ENCODE measurements at regions not wholly inside any gene's neighbourhood (a gene's known extent, or its start where the extent isn't known, plus 50 kb on each side); places are given as distances from the start of the nearest gene placed in this dataset.

DNA sequence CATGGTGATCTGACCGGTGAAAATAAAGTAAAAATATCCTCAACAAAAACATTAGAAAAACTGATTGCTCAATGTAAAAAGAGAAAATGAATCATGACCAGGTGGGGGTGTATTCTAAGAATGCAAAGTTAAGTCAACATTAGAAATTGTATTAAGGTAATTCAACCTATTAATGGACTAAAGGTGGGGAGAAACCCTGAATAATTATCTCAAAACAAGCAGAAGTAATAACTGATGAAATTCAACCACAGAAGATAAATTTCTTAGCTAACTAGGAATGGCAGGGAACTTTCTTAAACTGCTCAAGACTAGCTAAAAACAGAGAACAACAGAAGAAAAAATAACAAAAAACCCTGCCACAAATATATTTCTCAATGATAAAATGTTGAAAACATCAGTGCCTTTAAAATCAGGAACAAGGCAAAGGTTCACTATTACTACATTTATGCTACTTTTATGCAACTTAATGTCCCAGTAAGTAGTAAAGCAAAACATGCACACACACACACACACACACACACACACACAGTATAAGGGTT, 204.4 kb upstream of the THBS1 start:
- Histone ChIP-seq H4K20me1 (ENCODE audit: insufficient read depth, low read length) (no peaks in the 10 kb centered on the region), H3K36me3 (ENCODE audit: insufficient read depth, low read length) (no peaks in the 10 kb centered on the region), H3K4me1 (ENCODE audit: insufficient read depth, low read length) (peaks cover 11% of the 10 kb centered on the region), H3K27ac (ENCODE audit: low read depth, low read length) (no peak overlapping the region), H2AFZ (ENCODE audit: low read length) (no peak overlapping the region), H3K27me3 (ENCODE audit: insufficient read depth, low read length) (no peaks in the 10 kb centered on the region), H3K4me2 (ENCODE audit: insufficient read depth, low read length) (peak overlapping the region; percentile 6), H3K79me2 (ENCODE audit: insufficient read depth, low read length) (no peaks in the 10 kb centered on the region), H3K9me3 (ENCODE audit: low read depth, low read length) (no peaks in the 10 kb centered on the region), H3K4me3 (ENCODE audit: insufficient read depth, low read length) (no peak overlapping the region)
- DNase-seq (ENCODE audit: insufficient read length, low spot score, missing footprints) = no peak
- TF ChIP-seq, protein P1, sequence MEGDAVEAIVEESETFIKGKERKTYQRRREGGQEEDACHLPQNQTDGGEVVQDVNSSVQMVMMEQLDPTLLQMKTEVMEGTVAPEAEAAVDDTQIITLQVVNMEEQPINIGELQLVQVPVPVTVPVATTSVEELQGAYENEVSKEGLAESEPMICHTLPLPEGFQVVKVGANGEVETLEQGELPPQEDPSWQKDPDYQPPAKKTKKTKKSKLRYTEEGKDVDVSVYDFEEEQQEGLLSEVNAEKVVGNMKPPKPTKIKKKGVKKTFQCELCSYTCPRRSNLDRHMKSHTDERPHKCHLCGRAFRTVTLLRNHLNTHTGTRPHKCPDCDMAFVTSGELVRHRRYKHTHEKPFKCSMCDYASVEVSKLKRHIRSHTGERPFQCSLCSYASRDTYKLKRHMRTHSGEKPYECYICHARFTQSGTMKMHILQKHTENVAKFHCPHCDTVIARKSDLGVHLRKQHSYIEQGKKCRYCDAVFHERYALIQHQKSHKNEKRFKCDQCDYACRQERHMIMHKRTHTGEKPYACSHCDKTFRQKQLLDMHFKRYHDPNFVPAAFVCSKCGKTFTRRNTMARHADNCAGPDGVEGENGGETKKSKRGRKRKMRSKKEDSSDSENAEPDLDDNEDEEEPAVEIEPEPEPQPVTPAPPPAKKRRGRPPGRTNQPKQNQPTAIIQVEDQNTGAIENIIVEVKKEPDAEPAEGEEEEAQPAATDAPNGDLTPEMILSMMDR (IDR thresholded peaks at IDR 0.05; ENCODE audit: extremely low read depth, low read depth, low read length) = no peak

DNA sequence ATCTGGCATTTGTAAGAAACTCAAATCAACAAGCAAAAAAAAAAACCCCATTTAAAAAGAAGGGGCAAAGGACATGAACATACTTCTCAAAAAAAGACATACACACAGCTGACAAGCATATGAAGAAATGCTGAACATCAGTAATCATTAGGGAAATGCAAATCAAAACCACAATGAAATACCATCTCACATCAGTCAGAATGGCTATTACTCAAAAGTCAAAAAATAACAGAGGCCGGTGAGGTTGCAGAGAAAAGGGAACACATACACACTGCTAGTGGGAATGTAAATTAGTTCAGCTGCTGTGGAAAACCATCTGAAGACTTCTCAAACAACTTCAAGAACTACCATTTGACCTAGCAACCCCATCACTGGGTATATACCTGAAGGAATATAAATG, 199.4 kb upstream of the THBS1 start:
- Histone ChIP-seq H3K27me3 (ENCODE audit: insufficient read depth, low read length) (no peaks in the 10 kb centered on the region), H2AFZ (ENCODE audit: low read length) (no peak overlapping the region), H3K4me2 (ENCODE audit: insufficient read depth, low read length) (no peak overlapping the region), H3K9me3 (ENCODE audit: low read depth, low read length) (no peaks in the 10 kb centered on the region), H3K79me2 (ENCODE audit: insufficient read depth, low read length) (no peaks in the 10 kb centered on the region), H3K36me3 (ENCODE audit: insufficient read depth, low read length) (no peaks in the 10 kb centered on the region), H4K20me1 (ENCODE audit: insufficient read depth, low read length) (no peaks in the 10 kb centered on the region), H3K4me1 (ENCODE audit: insufficient read depth, low read length) (peaks cover 14% of the 10 kb centered on the region), H3K27ac (ENCODE audit: low read depth, low read length) (peak overlapping the region; percentile 40), H3K4me3 (ENCODE audit: insufficient read depth, low read length) (no peak overlapping the region)
- TF ChIP-seq, protein P1 (IDR thresholded peaks at IDR 0.05; ENCODE audit: extremely low read depth, low read depth, low read length) = no peak
- DNase-seq (ENCODE audit: insufficient read length, low spot score, missing footprints) = no peak

DNA sequence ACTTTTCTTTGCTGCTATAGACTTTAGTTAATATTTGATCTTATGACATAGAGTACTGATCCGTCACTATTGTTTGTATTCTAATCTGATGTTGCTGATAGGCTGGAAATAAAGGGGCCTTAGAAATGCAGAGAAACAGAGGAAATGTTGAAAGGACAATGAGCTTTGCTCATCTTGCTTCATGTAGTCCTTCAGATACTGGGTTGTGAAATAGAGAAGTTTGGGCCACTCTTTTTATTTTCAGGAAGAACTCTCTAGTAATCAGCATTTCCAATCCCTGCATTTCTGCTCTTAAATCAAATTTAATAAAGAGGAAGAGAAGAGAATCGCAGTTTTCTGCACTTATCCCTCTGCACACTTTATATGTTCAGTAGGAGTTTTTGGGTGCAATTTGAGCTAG, 192.8 kb upstream of the THBS1 start:
- Histone ChIP-seq H3K4me2 (ENCODE audit: insufficient read depth, low read length) (no peak overlapping the region), H4K20me1 (ENCODE audit: insufficient read depth, low read length) (no peaks in the 10 kb centered on the region), H3K4me1 (ENCODE audit: insufficient read depth, low read length) (peaks cover 6% of the 10 kb centered on the region), H3K36me3 (ENCODE audit: insufficient read depth, low read length) (no peaks in the 10 kb centered on the region), H3K27me3 (ENCODE audit: insufficient read depth, low read length) (no peaks in the 10 kb centered on the region), H3K4me3 (ENCODE audit: insufficient read depth, low read length) (no peak overlapping the region), H2AFZ (ENCODE audit: low read length) (no peak overlapping the region), H3K27ac (ENCODE audit: low read depth, low read length) (no peak overlapping the region), H3K9me3 (ENCODE audit: low read depth, low read length) (no peaks in the 10 kb centered on the region), H3K79me2 (ENCODE audit: insufficient read depth, low read length) (no peaks in the 10 kb centered on the region)
- no peak for DNase-seq (ENCODE audit: insufficient read length, low spot score, missing footprints)
- TF ChIP-seq, protein P1 (IDR thresholded peaks at IDR 0.05; ENCODE audit: extremely low read depth, low read depth, low read length) = no peak

DNA sequence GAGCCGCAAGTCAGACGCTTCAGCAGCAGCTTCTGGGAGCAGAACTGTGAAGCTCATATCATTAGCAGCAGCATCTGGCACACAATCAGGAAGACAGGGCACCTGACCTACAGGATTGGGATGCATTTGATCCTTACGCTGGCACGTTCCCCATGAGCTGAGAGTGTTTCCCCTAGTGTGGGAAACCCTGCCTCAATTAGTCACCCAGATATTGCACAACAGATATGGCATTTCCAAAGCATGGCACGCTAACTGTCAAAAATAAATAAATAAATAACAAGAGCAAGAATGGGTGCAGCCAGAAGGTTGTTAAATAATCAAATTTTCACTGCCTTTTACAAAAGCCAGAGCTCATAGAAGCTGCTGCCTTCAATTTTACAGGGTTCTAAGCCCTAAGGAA, 189.6 kb upstream of the THBS1 start:
- peaks cover 6% of the 10 kb centered on the region for H3K4me1 ChIP-seq (ENCODE audit: insufficient read depth, low read length)
- no peak overlapping the region for H2AFZ ChIP-seq (ENCODE audit: low read length)
- H3K36me3 ChIP-seq (ENCODE audit: insufficient read depth, low read length) = no peaks in the 10 kb centered on the region
- no peak overlapping the region for H3K4me3 ChIP-seq (ENCODE audit: insufficient read depth, low read length)
- DNase-seq (ENCODE audit: insufficient read length, low spot score, missing footprints) = no peak
- no peaks in the 10 kb centered on the region for H3K79me2 ChIP-seq (ENCODE audit: insufficient read depth, low read length)
- H3K27me3 ChIP-seq (ENCODE audit: insufficient read depth, low read length) = no peaks in the 10 kb centered on the region
- no peaks in the 10 kb centered on the region for H3K9me3 ChIP-seq (ENCODE audit: low read depth, low read length)
- no peak overlapping the region for H3K27ac ChIP-seq (ENCODE audit: low read depth, low read length)
- H4K20me1 ChIP-seq (ENCODE audit: insufficient read depth, low read length) = no peaks in the 10 kb centered on the region
- TF ChIP-seq, protein P1 (IDR thresholded peaks at IDR 0.05; ENCODE audit: extremely low read depth, low read depth, low read length) = no peak
- no peak overlapping the region for H3K4me2 ChIP-seq (ENCODE audit: insufficient read depth, low read length)

All from osteoblast (primary cell).